Inflammatory macrophage treated with lipopolysaccharide for 4 hours (primary cell): ENCODE measurements at regions not wholly inside any gene's neighbourhood (a gene's known extent, or its start where the extent isn't known, plus 50 kb on each side); places are given as distances from the start of the nearest gene placed in this dataset.
"Not testable (repeated sequence)": the region's sequence is repeated elsewhere in the genome, so short reads cannot be mapped to it uniquely, and the experiment has no call there.

ENCODE experiments used
- DNase-seq: peaks from one replicate; pipeline ENCODE4 v3.0.0-alpha.2; 2020

- DNase-seq = no peak
These were observed 76.7 kb upstream of the DRD5 start for GRCh38 chr4:9704551-9705332.

- DNase-seq = not testable (repeated sequence)
These were observed 74.2 kb upstream of the DRD5 start for GRCh38 chr4:9707281-9707680.

GRCh38 chr4:9707936-9708335 is 73.5 kb upstream of the DRD5 start:
- not testable (repeated sequence) for DNase-seq

- DNase-seq = no peak
These were observed 71.7 kb upstream of the DRD5 start for GRCh38 chr4:9709724-9710123.

- DNase-seq = not testable (repeated sequence)
These were observed 66.2 kb upstream of the DRD5 start for GRCh38 chr4:9715271-9715670.

GRCh38 chr4:9716093-9716492 is 65.3 kb upstream of the DRD5 start:
- DNase-seq = no peak

- peak; percentile 82 for DNase-seq
These were observed 63.0 kb upstream of the DRD5 start for GRCh38 chr4:9718246-9718939.

- not testable (repeated sequence) for DNase-seq
These were observed 59.3 kb upstream of the DRD5 start for GRCh38 chr4:9722131-9722530.
